Mesothelial cell of epicardium (in vitro differentiated cells): ENCODE measurements at regions not wholly inside any gene's neighbourhood (a gene's known extent, or its start where the extent isn't known, plus 50 kb on each side); places are given as distances from the start of the nearest gene placed in this dataset.

ENCODE experiments used
- DNase-seq, 2 experiments: peaks; one replicate each; pipeline ENCODE4 v3.0.0; 2021; ENCODE audit warnings: low spot score in 2 of 2; ENCODE audit not compliant: unreplicated experiment in 2 of 2
- H3K27ac Mint-ChIP-seq: 2 replicates; pipeline ENCODE4 v1.8.0; 2021; ENCODE audit warnings: mixed read lengths
- H3K27me3 Mint-ChIP-seq: 2 replicates; pipeline ENCODE4 v1.8.0; 2021; ENCODE audit warnings: low read depth, mixed read lengths
- H3K36me3 Mint-ChIP-seq: 2 replicates; pipeline ENCODE4 v1.8.0; 2021; ENCODE audit warnings: mixed read lengths
- H3K4me1 Mint-ChIP-seq: 2 replicates; pipeline ENCODE4 v1.8.0; 2021; ENCODE audit warnings: mixed read lengths
- H3K4me3 Mint-ChIP-seq: 2 replicates; pipeline ENCODE4 v1.8.0; 2021; ENCODE audit warnings: mild to moderate bottlenecking, moderate library complexity, mixed read lengths
- H3K9me3 Mint-ChIP-seq: 2 replicates; pipeline ENCODE4 v1.8.0; 2021; ENCODE audit warnings: mixed read lengths
- CTCF ChIP-seq: fragments of 200-600 bp; sonication (generic); IDR thresholded peaks from one replicate; pipeline ENCODE4 v1.5.0; 2021; ENCODE audit warnings: antibody characterized with exemption; ENCODE audit not compliant: unreplicated experiment

GRCh38 chr5:3266861-3267260, 328.8 kb upstream of the IRX1 start:
- Mint-ChIP-seq H3K27me3 (peaks cover 14% of the 10 kb centered on the region), H3K36me3 (no peaks in the 10 kb centered on the region), H3K4me3 (no peak overlapping the region), H3K27ac (no peak overlapping the region), H3K9me3 (peaks cover 4% of the 10 kb centered on the region), H3K4me1 (no peaks in the 10 kb centered on the region)
- no peak for DNase-seq
- TF ChIP-seq CTCF: no peak

DNA sequence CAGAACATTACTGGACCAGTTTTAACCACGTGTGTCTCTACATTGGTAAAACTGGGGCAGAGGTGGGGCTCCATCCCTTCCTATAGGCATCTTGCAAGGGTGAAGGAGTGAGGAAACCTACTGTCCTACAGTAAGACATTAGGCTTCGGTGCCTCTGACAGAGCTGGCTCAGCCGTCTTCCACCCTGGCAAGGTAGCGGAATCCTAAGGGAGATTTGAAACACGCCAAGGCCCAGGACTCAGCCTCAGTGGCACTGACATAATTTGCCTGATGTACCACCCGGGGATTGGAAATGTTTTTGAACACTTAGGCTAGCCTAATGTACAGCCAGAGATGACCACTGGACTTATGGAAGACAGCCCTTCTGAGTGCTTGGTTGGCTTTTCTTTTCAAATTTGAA, 329.7 kb upstream of the IRX1 start:
- Mint-ChIP-seq H3K27me3 (peaks cover 11% of the 10 kb centered on the region), H3K4me3 (no peak overlapping the region), H3K9me3 (peaks cover 6% of the 10 kb centered on the region), H3K4me1 (no peaks in the 10 kb centered on the region), H3K27ac (no peak overlapping the region), H3K36me3 (no peaks in the 10 kb centered on the region)
- TF ChIP-seq CTCF: no peak
- DNase-seq: no peak

- Mint-ChIP-seq H3K9me3 (peaks cover 6% of the 10 kb centered on the region), H3K27ac (no peak overlapping the region), H3K27me3 (peaks cover 8% of the 10 kb centered on the region), H3K4me3 (no peak overlapping the region), H3K36me3 (no peaks in the 10 kb centered on the region), H3K4me1 (no peaks in the 10 kb centered on the region)
- no peak for DNase-seq
- no peak for TF ChIP-seq CTCF
Measured at GRCh38 chr5:3265131-3265885, 330.3 kb upstream of the IRX1 start.

- no peak overlapping the region for H3K4me3 Mint-ChIP-seq
- peaks cover 6% of the 10 kb centered on the region for H3K9me3 Mint-ChIP-seq
- peaks cover 8% of the 10 kb centered on the region for H3K27me3 Mint-ChIP-seq
- peak in 1 of 2 experiments; percentile 5 for DNase-seq
- no peak overlapping the region for H3K27ac Mint-ChIP-seq
- no peak for TF ChIP-seq CTCF
- H3K36me3 Mint-ChIP-seq: no peaks in the 10 kb centered on the region
- peaks cover 6% of the 10 kb centered on the region for H3K4me1 Mint-ChIP-seq
Measured at GRCh38 chr5:3262451-3262850, 333.2 kb upstream of the IRX1 start.

DNA sequence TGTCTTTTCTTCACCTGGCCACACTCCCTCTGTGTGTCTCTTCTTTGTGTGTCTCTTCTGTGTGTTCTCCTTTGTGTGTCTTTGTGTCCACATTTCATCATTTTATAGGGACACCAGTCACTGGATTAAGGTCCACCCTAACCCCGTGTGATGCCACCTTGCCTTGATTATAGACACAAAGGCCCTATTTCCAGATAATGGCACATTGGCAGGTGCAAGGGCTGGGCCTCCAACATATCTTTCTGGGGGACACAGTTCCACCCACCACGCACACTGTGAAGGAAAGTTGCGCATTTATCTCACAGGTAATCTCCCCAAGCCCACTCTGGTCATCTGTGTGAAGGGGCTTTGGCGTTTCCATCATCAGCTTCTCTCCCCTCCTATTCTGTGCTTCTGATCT, 334.6 kb upstream of the IRX1 start:
- TF ChIP-seq CTCF: no peak
- H3K9me3 Mint-ChIP-seq: peaks cover 6% of the 10 kb centered on the region
- peaks cover 6% of the 10 kb centered on the region for H3K4me1 Mint-ChIP-seq
- H3K36me3 Mint-ChIP-seq: no peaks in the 10 kb centered on the region
- DNase-seq: no peak
- H3K27me3 Mint-ChIP-seq: peaks cover 8% of the 10 kb centered on the region
- H3K27ac Mint-ChIP-seq: no peak overlapping the region
- H3K4me3 Mint-ChIP-seq: no peak overlapping the region
